Tibial nerve (tissue), 4 donors: ENCODE measurements at regions not wholly inside any gene's neighbourhood (a gene's known extent, or its start where the extent isn't known, plus 50 kb on each side); places are given as distances from the start of the nearest gene placed in this dataset.

Experiments
- DNase-seq, 2 donors: peaks; one replicate each; pipeline ENCODE4 v3.0.0-alpha.2; 2019; ENCODE audit warnings: low spot score in 2 of 2
- H3K27ac ChIP-seq, 4 donors: fragments of 200-600 bp; sonication (generic) in 3 of 4; one replicate each; pipeline ENCODE4 v1.5.1; 2017 to 2019; ENCODE audit warnings: mild to moderate bottlenecking in 1 of 4
- H3K27me3 ChIP-seq, 2 donors: fragments of 200-600 bp; sonication (generic) in 1 of 2; one replicate each; pipeline versions ENCODE4 v1.5.1 to v1.6.0; 2017 to 2019
- H3K36me3 ChIP-seq, 3 donors: fragments of 200-600 bp; sonication (generic); one replicate each; pipeline ENCODE4 v1.5.1; 2018 to 2019
- H3K4me1 ChIP-seq, 4 donors: fragments of 200-600 bp; sonication (generic) in 3 of 4; one replicate each; pipeline ENCODE4 v1.5.1; 2017 to 2019
- H3K4me3 ChIP-seq, 4 donors: fragments of 200-600 bp; sonication (generic) in 3 of 4; one replicate each; pipeline ENCODE4 v1.5.1; 2017 to 2019; ENCODE audit warnings: mild to moderate bottlenecking in 1 of 4, moderate library complexity in 1 of 4
- H3K9me3 ChIP-seq, 4 donors: fragments of 200-600 bp; sonication (generic) in 3 of 4; one replicate each; pipeline ENCODE4 v1.5.1; 2017 to 2019
- CTCF ChIP-seq, 5 experiments: fragments of 200-600 bp in 3 of 5; fragments of 450-650 bp in 2 of 5; sonication (generic) in 3 of 5; IDR thresholded peaks; one replicate each; pipeline ENCODE4 v1.5.1; 2016 to 2019; ENCODE audit warnings: antibody characterized with exemption in 5 of 5, mild to moderate bottlenecking in 3 of 5, moderate library complexity in 2 of 5
- EP300 ChIP-seq, 2 donors: sonication (generic); formaldehyde crosslinking; IDR thresholded peaks; one replicate each; pipeline ENCODE4 v1.6.1; 2017; ENCODE audit warnings: antibody characterized with exemption in 2 of 2, mild to moderate bottlenecking in 1 of 2
- POLR2A ChIP-seq, 2 donors: fragments of 450-650 bp; IDR thresholded peaks; one replicate each; pipeline ENCODE4 v1.6.1; 2017; ENCODE audit warnings: antibody characterized with exemption in 2 of 2, mild to moderate bottlenecking in 2 of 2, moderate library complexity in 2 of 2
- WGBS, 2 donors: methylation state at CpG; one replicate each; pipeline ENCODE4 v1.1.5; 2018; 5-methylcytosine and 5-hydroxymethylcytosine counted together

GRCh38 chr13:36555151-36555986 is 118.5 kb upstream of the SERTM1 start:
- 80 to 87% methylated on average over 5 of the region's 5 CpGs for WGBS, 2 donors
- no peaks in the 10 kb centered on the region for H3K4me1 ChIP-seq
- DNase-seq: no peak
- H3K27ac ChIP-seq: no peak overlapping the region
- no peaks in the 10 kb centered on the region for H3K9me3 ChIP-seq
- no peaks in the 10 kb centered on the region for H3K36me3 ChIP-seq
- no peaks in the 10 kb centered on the region for H3K27me3 ChIP-seq
- no peak overlapping the region for H3K4me3 ChIP-seq
- no peak for TF ChIP-seq POLR2A (IDR thresholded peaks at IDR 0.05)
- TF ChIP-seq EP300 (IDR thresholded peaks at IDR 0.05): no peak
- TF ChIP-seq CTCF (IDR thresholded peaks at IDR 0.05): no peak

DNA sequence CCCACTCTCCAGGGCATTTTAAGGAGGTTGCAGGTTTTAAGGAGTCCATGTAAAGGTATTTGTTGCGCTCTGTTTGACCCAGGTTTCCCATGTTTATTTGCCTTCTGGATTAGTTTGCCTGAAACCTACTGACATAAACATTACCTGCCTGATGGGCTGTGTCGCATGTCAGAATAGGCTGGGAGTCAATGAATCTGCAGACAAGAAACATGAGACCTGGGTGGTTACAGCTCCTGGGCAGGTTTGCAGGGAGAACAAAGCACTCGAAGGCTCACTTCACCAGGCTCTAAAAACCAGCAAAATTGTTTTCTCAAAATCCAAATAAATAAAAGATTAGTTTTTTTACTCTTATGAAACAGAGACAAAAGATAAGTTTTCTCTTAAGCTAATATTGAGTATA is 114.4 kb upstream of the SERTM1 start:
- no peak for DNase-seq
- 66 to 78% methylated on average over 3 of the region's 3 CpGs for WGBS, 2 donors
- no peak overlapping the region for H3K4me3 ChIP-seq
- H3K9me3 ChIP-seq: no peaks in the 10 kb centered on the region
- no peak overlapping the region for H3K27ac ChIP-seq
- H3K27me3 ChIP-seq: no peaks in the 10 kb centered on the region
- no peaks in the 10 kb centered on the region for H3K36me3 ChIP-seq
- no peaks in the 10 kb centered on the region for H3K4me1 ChIP-seq
- TF ChIP-seq CTCF (IDR thresholded peaks at IDR 0.05) (no peak), EP300 (IDR thresholded peaks at IDR 0.05) (no peak), POLR2A (IDR thresholded peaks at IDR 0.05) (no peak)

DNA sequence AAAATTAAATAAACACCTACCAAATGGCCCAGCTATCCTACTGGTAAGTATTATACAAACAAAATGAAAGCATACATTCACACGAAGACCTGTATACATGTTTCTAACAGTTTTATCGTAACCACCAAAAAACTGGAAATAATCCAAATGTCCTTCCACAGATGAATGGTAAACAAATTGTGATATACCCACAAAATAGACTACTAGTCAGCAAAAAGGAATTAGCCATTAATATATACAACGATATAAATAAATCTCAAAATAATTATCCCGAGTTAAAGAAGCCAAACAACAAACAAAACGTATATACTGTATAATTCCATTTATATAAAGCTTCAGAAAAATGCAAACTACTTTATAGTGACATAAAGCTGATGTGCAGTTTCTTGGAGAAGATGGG is 106.3 kb upstream of the SERTM1 start:
- no peaks in the 10 kb centered on the region for H3K36me3 ChIP-seq
- no peaks in the 10 kb centered on the region for H3K9me3 ChIP-seq
- WGBS, 2 donors: 91 to 98% methylated on average over 5 of the region's 5 CpGs
- H3K27me3 ChIP-seq: no peaks in the 10 kb centered on the region
- H3K4me1 ChIP-seq: no peaks in the 10 kb centered on the region
- DNase-seq: no peak
- H3K27ac ChIP-seq: no peak overlapping the region
- H3K4me3 ChIP-seq: no peak overlapping the region
- TF ChIP-seq EP300 (IDR thresholded peaks at IDR 0.05) (no peak), CTCF (IDR thresholded peaks at IDR 0.05) (no peak), POLR2A (IDR thresholded peaks at IDR 0.05) (no peak)

DNA sequence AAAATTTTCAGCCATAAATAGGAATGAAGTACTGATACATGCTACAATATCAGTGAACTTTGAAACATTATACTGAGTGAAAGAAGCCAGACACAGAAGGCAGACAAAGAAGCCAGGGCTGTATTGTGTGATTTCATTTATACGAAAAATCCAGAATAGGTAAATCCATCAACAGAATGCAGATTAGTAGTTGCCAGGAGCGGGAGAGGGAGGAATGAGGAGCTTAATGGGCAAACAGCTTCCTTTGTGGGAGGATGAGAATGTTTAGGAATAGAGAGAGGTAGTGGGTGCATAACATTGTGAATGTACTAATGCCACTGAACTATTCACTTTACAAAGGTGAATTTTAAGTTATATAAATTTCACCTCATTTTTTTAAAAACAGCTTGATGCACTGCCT is 103.3 kb upstream of the SERTM1 start:
- H3K27ac ChIP-seq: no peak overlapping the region
- no peaks in the 10 kb centered on the region for H3K4me1 ChIP-seq
- WGBS, 2 donors: 82 to 84% methylated on average over 2 of the region's 2 CpGs
- TF ChIP-seq POLR2A (IDR thresholded peaks at IDR 0.05) (no peak), CTCF (IDR thresholded peaks at IDR 0.05) (no peak)
- DNase-seq: no peak
- no peaks in the 10 kb centered on the region for H3K9me3 ChIP-seq
- H3K4me3 ChIP-seq: no peak overlapping the region
- H3K27me3 ChIP-seq: no peaks in the 10 kb centered on the region
- H3K36me3 ChIP-seq: no peaks in the 10 kb centered on the region

- no peak overlapping the region for H3K4me3 ChIP-seq
- no peak overlapping the region for H3K27ac ChIP-seq
- no peak for DNase-seq
- TF ChIP-seq CTCF (IDR thresholded peaks at IDR 0.05) (no peak), POLR2A (IDR thresholded peaks at IDR 0.05) (no peak), EP300 (IDR thresholded peaks at IDR 0.05) (no peak)
- H3K27me3 ChIP-seq: no peaks in the 10 kb centered on the region
- no peaks in the 10 kb centered on the region for H3K4me1 ChIP-seq
- 49 to 60% methylated on average over 2 of the region's 2 CpGs for WGBS, 2 donors
- no peaks in the 10 kb centered on the region for H3K9me3 ChIP-seq
- no peaks in the 10 kb centered on the region for H3K36me3 ChIP-seq
These were observed 102.4 kb upstream of the SERTM1 start for GRCh38 chr13:36571444-36571843.
